Liver (tissue), 8 donors: ENCODE measurements at regions not wholly inside any gene's neighbourhood (a gene's known extent, or its start where the extent isn't known, plus 50 kb on each side); places are given as distances from the start of the nearest gene placed in this dataset.

Experiments
- DNase-seq: peaks from one replicate; pipeline ENCODE4 v3.0.0-alpha.2; 2017; ENCODE audit warnings: low spot score
- H3K27ac ChIP-seq, 2 donors: one replicate each; pipeline ENCODE4 v1.7.0; 2013; ENCODE audit warnings: inconsistent platforms in 2 of 2, low read length in 2 of 2, control low read depth in 1 of 2, low read depth in 1 of 2, mild to moderate bottlenecking in 1 of 2
- H3K27me3 ChIP-seq, 4 donors: one replicate each; pipeline versions ENCODE4 v1.6.1 to v1.7.0; 2013; ENCODE audit warnings: low read length in 3 of 4, inconsistent platforms in 1 of 4, mild to moderate bottlenecking in 1 of 4, moderate library complexity in 1 of 4; ENCODE audit not compliant: control insufficient read depth in 4 of 4, insufficient read depth in 4 of 4
- H3K36me3 ChIP-seq, 4 donors: one replicate each; pipeline versions ENCODE4 v1.6.1 to v1.7.0; 2013; ENCODE audit warnings: low read length in 3 of 4, mild to moderate bottlenecking in 3 of 4, low read depth in 1 of 4, moderate library complexity in 1 of 4; ENCODE audit not compliant: control insufficient read depth in 4 of 4, insufficient read depth in 3 of 4
- H3K4me1 ChIP-seq, 4 donors: one replicate each; pipeline versions ENCODE4 v1.6.1 to v1.7.0; 2013; ENCODE audit warnings: low read length in 3 of 4, mild to moderate bottlenecking in 3 of 4, moderate library complexity in 1 of 4; ENCODE audit not compliant: control insufficient read depth in 4 of 4, insufficient read depth in 4 of 4
- H3K4me3 ChIP-seq, 3 donors: one replicate each; pipeline versions ENCODE4 v1.6.1 to v1.7.0; 2013; ENCODE audit warnings: low read length in 3 of 3, control low read depth in 1 of 3, low read depth in 1 of 3, mild to moderate bottlenecking in 1 of 3
- H3K9ac ChIP-seq, 2 donors: one replicate each; pipeline ENCODE4 v1.7.0; 2013; ENCODE audit warnings: low read length in 2 of 2, mild to moderate bottlenecking in 2 of 2, moderate library complexity in 2 of 2, control low read depth in 1 of 2, low read depth in 1 of 2
- H3K9me3 ChIP-seq, 4 donors: one replicate each; pipeline versions ENCODE4 v1.6.1 to v1.7.0; 2013; ENCODE audit warnings: low read length in 3 of 4; ENCODE audit not compliant: control insufficient read depth in 4 of 4
- CTCF ChIP-seq: fragments of 150-350 bp; IDR thresholded peaks from 2 replicates; pipeline ENCODE4 v1.5.1; 2017; ENCODE audit warnings: improper control_type of control experiment, low read depth, low read length; ENCODE audit not compliant: missing input control
- EGR1 ChIP-seq, 2 donors: IDR thresholded peaks; 2 replicates each; pipeline ENCODE4 v1.6.1; 2016 to 2018; ENCODE audit warnings: antibody characterized with exemption in 2 of 2, low read depth in 2 of 2
- FOXA1 ChIP-seq: IDR thresholded peaks from 2 replicates; pipeline ENCODE4 v1.6.1; 2016; ENCODE audit warnings: antibody characterized with exemption
- FOXA2 ChIP-seq: IDR thresholded peaks from 2 replicates; pipeline ENCODE4 v1.6.1; 2016; ENCODE audit warnings: antibody characterized with exemption
- GABPA ChIP-seq, 2 donors: IDR thresholded peaks in 1 of 2; conservative IDR thresholded peaks in 1 of 2; 2 replicates each; pipeline ENCODE4 v1.6.1; 2016; ENCODE audit warnings: antibody characterized with exemption in 2 of 2, mild to moderate bottlenecking in 1 of 2, moderate library complexity in 1 of 2
- HNF4A ChIP-seq, 2 donors: conservative IDR thresholded peaks; 2 replicates each; pipeline ENCODE4 v1.6.1; 2016; ENCODE audit warnings: antibody characterized with exemption in 2 of 2, mild to moderate bottlenecking in 2 of 2
- HNF4G ChIP-seq: IDR thresholded peaks from 2 replicates; pipeline ENCODE4 v1.6.1; 2016; ENCODE audit warnings: antibody characterized with exemption
- JUND ChIP-seq, 2 donors: IDR thresholded peaks; 2 replicates each; pipeline ENCODE4 v1.6.1; 2016; ENCODE audit warnings: antibody characterized with exemption in 2 of 2
- MAX ChIP-seq: IDR thresholded peaks from 2 replicates; pipeline ENCODE4 v1.6.1; 2016; ENCODE audit warnings: antibody characterized with exemption
- NR2F2 ChIP-seq: IDR thresholded peaks from 2 replicates; pipeline ENCODE4 v1.6.1; 2016; ENCODE audit warnings: antibody characterized with exemption
- RXRA ChIP-seq, 2 donors: IDR thresholded peaks; 2 replicates each; pipeline ENCODE4 v1.6.1; 2017 to 2018; ENCODE audit warnings: antibody characterized with exemption in 2 of 2, mild to moderate bottlenecking in 1 of 2
- SP1 ChIP-seq: IDR thresholded peaks from 2 replicates; pipeline ENCODE4 v1.6.1; 2018; ENCODE audit warnings: antibody characterized with exemption, mild to moderate bottlenecking
- TAF1 ChIP-seq: conservative IDR thresholded peaks from 2 replicates; pipeline ENCODE4 v1.6.1; 2016; ENCODE audit warnings: antibody characterized with exemption, mild to moderate bottlenecking
- YY1 ChIP-seq: IDR thresholded peaks from 2 replicates; pipeline ENCODE4 v1.6.1; 2016; ENCODE audit warnings: antibody characterized with exemption, mild to moderate bottlenecking
- ZBTB33 ChIP-seq: IDR thresholded peaks from 2 replicates; pipeline ENCODE4 v1.6.1; 2016; ENCODE audit warnings: antibody characterized with exemption
- WGBS: extraction: QIAGEN DNeasy Blood & Tissue Kit; methylation state at CpG from one replicate; pipeline ENCODE4 v1.1.7; 2013; 5-methylcytosine and 5-hydroxymethylcytosine counted together
- TF ChIP-seq, protein P1 (sequence below): IDR thresholded peaks from 2 replicates; pipeline ENCODE4 v1.6.1; 2016; ENCODE audit warnings: antibody characterized with exemption
- TF ChIP-seq, protein P2 (sequence below): IDR thresholded peaks from 2 replicates; pipeline ENCODE4 v1.6.1; 2016; ENCODE audit warnings: antibody characterized with exemption, mild to moderate bottlenecking
- donor health status: healthy.
- donor health status: healthy.
- donor health status: healthy.
- donor health status: healthy.
- donor health status: healthy.

DNA sequence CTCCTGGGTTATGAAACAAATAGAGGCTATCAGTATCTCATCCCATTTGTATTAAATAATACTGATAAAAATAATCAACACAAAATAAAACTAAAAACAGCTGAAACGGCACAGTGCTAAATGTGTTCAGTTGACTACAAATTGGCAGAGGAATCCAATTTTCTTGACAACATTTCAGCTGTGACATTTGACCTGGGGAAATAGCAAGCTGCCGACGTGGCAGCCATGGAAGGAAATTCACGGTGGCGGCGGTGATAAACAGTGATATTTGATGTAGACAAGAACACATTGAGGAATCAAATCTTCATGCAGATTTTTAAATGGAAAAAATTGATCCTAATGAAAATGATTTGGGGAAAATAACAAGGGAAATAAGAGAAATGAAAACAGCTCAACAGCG is 159.1 kb upstream of the RTL1 start:
- TF ChIP-seq NR2F2 (peak; percentile 76), FOXA1 (no peak)
- Histone ChIP-seq H3K9ac (no peak overlapping the region), H3K4me3 (no peak overlapping the region), H3K36me3 (no peaks in the 10 kb centered on the region), H3K4me1 (no peaks in the 10 kb centered on the region), H3K27ac (no peak overlapping the region), H3K27me3 (peaks cover 0 to 4% (median 0%) of the 10 kb centered on the region in 4 donors), H3K9me3 (peaks cover 0 to 2% (median 0%) of the 10 kb centered on the region in 4 donors)
- no peak for DNase-seq
- 76% methylated on average over 7 of the region's 7 CpGs for WGBS

- Histone ChIP-seq H3K4me3 (no peak overlapping the region), H3K4me1 (no peaks in the 10 kb centered on the region), H3K27me3 (peaks cover 0 to 4% (median 0%) of the 10 kb centered on the region in 4 donors), H3K9ac (no peak overlapping the region), H3K9me3 (no peaks in the 10 kb centered on the region), H3K36me3 (no peaks in the 10 kb centered on the region), H3K27ac (no peak overlapping the region)
- DNase-seq = no peak
- no peak for TF ChIP-seq NR2F2
- no peak for TF ChIP-seq TAF1
- TF ChIP-seq FOXA1 = no peak
- TF ChIP-seq, protein P1, sequence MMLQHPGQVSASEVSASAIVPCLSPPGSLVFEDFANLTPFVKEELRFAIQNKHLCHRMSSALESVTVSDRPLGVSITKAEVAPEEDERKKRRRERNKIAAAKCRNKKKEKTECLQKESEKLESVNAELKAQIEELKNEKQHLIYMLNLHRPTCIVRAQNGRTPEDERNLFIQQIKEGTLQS = no peak
- TF ChIP-seq MAX = no peak
- TF ChIP-seq EGR1 (IDR thresholded peaks at IDR 0.05; ENCODE audit: low read depth in 2 of 2) = no peak
- no peak for TF ChIP-seq RXRA (IDR thresholded peaks at IDR 0.05)
- no peak for TF ChIP-seq CTCF
- TF ChIP-seq, protein P2, sequence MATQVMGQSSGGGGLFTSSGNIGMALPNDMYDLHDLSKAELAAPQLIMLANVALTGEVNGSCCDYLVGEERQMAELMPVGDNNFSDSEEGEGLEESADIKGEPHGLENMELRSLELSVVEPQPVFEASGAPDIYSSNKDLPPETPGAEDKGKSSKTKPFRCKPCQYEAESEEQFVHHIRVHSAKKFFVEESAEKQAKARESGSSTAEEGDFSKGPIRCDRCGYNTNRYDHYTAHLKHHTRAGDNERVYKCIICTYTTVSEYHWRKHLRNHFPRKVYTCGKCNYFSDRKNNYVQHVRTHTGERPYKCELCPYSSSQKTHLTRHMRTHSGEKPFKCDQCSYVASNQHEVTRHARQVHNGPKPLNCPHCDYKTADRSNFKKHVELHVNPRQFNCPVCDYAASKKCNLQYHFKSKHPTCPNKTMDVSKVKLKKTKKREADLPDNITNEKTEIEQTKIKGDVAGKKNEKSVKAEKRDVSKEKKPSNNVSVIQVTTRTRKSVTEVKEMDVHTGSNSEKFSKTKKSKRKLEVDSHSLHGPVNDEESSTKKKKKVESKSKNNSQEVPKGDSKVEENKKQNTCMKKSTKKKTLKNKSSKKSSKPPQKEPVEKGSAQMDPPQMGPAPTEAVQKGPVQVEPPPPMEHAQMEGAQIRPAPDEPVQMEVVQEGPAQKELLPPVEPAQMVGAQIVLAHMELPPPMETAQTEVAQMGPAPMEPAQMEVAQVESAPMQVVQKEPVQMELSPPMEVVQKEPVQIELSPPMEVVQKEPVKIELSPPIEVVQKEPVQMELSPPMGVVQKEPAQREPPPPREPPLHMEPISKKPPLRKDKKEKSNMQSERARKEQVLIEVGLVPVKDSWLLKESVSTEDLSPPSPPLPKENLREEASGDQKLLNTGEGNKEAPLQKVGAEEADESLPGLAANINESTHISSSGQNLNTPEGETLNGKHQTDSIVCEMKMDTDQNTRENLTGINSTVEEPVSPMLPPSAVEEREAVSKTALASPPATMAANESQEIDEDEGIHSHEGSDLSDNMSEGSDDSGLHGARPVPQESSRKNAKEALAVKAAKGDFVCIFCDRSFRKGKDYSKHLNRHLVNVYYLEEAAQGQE = no peak
- TF ChIP-seq GABPA (IDR thresholded peaks at IDR 0.05 in 1 of 2, conservative IDR thresholded peaks at IDR 0.05 in 1 of 2) = no peak
- no peak for TF ChIP-seq SP1
- no peak for TF ChIP-seq YY1
- TF ChIP-seq HNF4A (conservative IDR thresholded peaks at IDR 0.05) = no peak
- TF ChIP-seq JUND (IDR thresholded peaks at IDR 0.05) = no peak
- no peak for TF ChIP-seq ZBTB33
- no peak for TF ChIP-seq FOXA2
- no peak for TF ChIP-seq HNF4G
- 88% methylated on average over 11 of the region's 11 CpGs for WGBS
These were observed 159.6 kb upstream of the RTL1 start for GRCh38 chr14:101063121-101063520.
